ENCODE measurements at regions not wholly inside any gene's neighbourhood (a gene's known extent, or its start where the extent isn't known, plus 50 kb on each side); places are given as distances from the start of the nearest gene placed in this dataset.

- TF ChIP-seq CTCF (IDR thresholded peaks at IDR 0.05; ENCODE audit: poor library complexity, severe bottlenecking): no peak
- no peak for TF ChIP-seq REST (IDR thresholded peaks at IDR 0.05; ENCODE audit: borderline replicate concordance)
- no peak for TF ChIP-seq POLR2AphosphoS5 (IDR thresholded peaks at IDR 0.05)
- TF ChIP-seq RAD21 (conservative IDR thresholded peaks at IDR 0.05): no peak
- no peak for TF ChIP-seq MXI1 (conservative IDR thresholded peaks at IDR 0.05; ENCODE audit: poor library complexity, severe bottlenecking)
- TF ChIP-seq EZH2 (IDR thresholded peaks at IDR 0.05; ENCODE audit: borderline replicate concordance, insufficient read depth, low read length, poor library complexity, severe bottlenecking): no peak
- no peak for TF ChIP-seq EP300 (conservative IDR thresholded peaks at IDR 0.05; ENCODE audit: poor library complexity, severe bottlenecking)
- no peak for TF ChIP-seq TAF1 (IDR thresholded peaks at IDR 0.05; ENCODE audit: low read depth)
- no peak for TF ChIP-seq SMC3 (conservative IDR thresholded peaks at IDR 0.05; ENCODE audit: poor library complexity)
These were observed 203.4 kb upstream of the HES1 start for GRCh38 chr3:193932576-193932975.

Data from neural cell (in vitro differentiated cells).